Colonic mucosa (tissue), 4 donors: ENCODE measurements at regions not wholly inside any gene's neighbourhood (a gene's known extent, or its start where the extent isn't known, plus 50 kb on each side); places are given as distances from the start of the nearest gene placed in this dataset.
"Not testable (repeated sequence)": the region's sequence is repeated elsewhere in the genome, so short reads cannot be mapped to it uniquely, and the experiment has no call there.

Experiments used
- DNase-seq: peaks from one replicate; pipeline ENCODE4 v3.0.0-alpha.2; 2020
- H3K27ac ChIP-seq: fragments of 200-600 bp; one replicate; pipeline ENCODE4 v1.8.0; 2021
- H3K27me3 ChIP-seq: fragments of 200-600 bp; one replicate; pipeline ENCODE4 v1.8.0; 2021
- H3K36me3 ChIP-seq: fragments of 200-600 bp; one replicate; pipeline ENCODE4 v1.8.0; 2021
- H3K4me1 ChIP-seq: fragments of 200-600 bp; one replicate; pipeline ENCODE4 v1.8.0; 2021; ENCODE audit warnings: mild to moderate bottlenecking
- H3K4me3 ChIP-seq: fragments of 200-600 bp; one replicate; pipeline ENCODE4 v1.8.0; 2021
- H3K9ac ChIP-seq, 2 donors: one replicate each; pipeline ENCODE4 v1.7.0; 2013; ENCODE audit warnings: control low read depth in 2 of 2, low read depth in 2 of 2, low read length in 2 of 2
- H3K9me3 ChIP-seq: fragments of 200-600 bp; one replicate; pipeline ENCODE4 v1.8.0; 2021
- intact Hi-C: fragments of 100-400 bp; cut with DNase I; formaldehyde crosslinking; loops from one replicate; pipeline ENCODE4 v1.14.1; 2022
- TF ChIP-seq, protein P1 (sequence below): fragments of 200-600 bp; IDR thresholded peaks from one replicate; pipeline ENCODE4 v1.8.0; 2022; ENCODE audit warnings: antibody characterized with exemption, mild to moderate bottlenecking
- donor health status: healthy.
- donor health status: DM: no; HTN: no; CAD: no.
- donor health status: DM: no; HTN: no; CAD: no.

DNA sequence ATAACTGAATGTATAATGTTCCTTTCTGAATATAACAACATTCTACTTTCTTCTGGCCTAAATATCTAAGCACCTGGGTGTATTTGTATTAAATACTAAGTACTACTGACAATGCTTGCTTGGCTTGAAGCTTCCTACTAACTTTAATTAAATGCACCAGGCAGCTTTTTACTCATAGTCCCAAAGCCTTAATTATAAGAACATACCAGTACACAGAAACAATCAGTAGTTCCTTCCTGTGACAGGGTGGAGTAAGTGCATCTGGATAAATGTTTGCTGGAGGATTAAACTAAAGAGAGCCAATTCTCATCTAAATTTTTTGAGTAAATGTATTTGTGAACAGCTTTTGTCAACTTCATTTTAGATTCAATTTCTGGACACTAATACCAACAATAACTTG is 558.6 kb upstream of the SEMA6A start:
- H3K9me3 ChIP-seq = no peaks in the 10 kb centered on the region
- no peak overlapping the region for H3K4me3 ChIP-seq
- DNase-seq = no peak
- H3K4me1 ChIP-seq = no peaks in the 10 kb centered on the region
- intact Hi-C loops = no loop called here
- H3K36me3 ChIP-seq = no peaks in the 10 kb centered on the region
- TF ChIP-seq, protein P1, sequence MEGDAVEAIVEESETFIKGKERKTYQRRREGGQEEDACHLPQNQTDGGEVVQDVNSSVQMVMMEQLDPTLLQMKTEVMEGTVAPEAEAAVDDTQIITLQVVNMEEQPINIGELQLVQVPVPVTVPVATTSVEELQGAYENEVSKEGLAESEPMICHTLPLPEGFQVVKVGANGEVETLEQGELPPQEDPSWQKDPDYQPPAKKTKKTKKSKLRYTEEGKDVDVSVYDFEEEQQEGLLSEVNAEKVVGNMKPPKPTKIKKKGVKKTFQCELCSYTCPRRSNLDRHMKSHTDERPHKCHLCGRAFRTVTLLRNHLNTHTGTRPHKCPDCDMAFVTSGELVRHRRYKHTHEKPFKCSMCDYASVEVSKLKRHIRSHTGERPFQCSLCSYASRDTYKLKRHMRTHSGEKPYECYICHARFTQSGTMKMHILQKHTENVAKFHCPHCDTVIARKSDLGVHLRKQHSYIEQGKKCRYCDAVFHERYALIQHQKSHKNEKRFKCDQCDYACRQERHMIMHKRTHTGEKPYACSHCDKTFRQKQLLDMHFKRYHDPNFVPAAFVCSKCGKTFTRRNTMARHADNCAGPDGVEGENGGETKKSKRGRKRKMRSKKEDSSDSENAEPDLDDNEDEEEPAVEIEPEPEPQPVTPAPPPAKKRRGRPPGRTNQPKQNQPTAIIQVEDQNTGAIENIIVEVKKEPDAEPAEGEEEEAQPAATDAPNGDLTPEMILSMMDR = no peak
- no peak overlapping the region for H3K27ac ChIP-seq
- no peaks in the 10 kb centered on the region for H3K27me3 ChIP-seq
- H3K9ac ChIP-seq = no peak overlapping the region

DNA sequence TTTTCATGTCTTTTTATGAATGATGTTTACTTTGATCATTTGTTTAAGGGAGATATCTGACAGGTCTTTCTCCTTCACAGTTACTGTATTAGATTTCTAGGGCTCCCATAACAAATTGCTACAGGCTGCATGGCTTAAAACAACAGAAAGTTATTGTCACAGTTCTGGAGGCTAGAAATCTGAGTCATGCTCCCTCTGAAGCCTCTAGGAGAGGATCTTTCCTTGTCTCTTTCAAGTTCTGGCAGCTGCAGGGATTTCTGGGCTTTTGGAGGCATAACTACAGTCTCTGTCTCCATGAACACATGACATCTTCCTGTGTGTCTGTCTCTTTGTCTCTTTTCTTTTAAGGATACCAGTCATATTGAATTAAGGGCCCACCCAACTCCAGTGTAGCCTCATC is 557.3 kb upstream of the SEMA6A start:
- TF ChIP-seq, protein P1 = no peak
- no peaks in the 10 kb centered on the region for H3K27me3 ChIP-seq
- intact Hi-C loops = no loop called here
- no peaks in the 10 kb centered on the region for H3K4me1 ChIP-seq
- no peak overlapping the region for H3K4me3 ChIP-seq
- H3K9me3 ChIP-seq = no peaks in the 10 kb centered on the region
- no peak overlapping the region for H3K27ac ChIP-seq
- no peaks in the 10 kb centered on the region for H3K36me3 ChIP-seq
- no peak overlapping the region for H3K9ac ChIP-seq
- DNase-seq = no peak

DNA sequence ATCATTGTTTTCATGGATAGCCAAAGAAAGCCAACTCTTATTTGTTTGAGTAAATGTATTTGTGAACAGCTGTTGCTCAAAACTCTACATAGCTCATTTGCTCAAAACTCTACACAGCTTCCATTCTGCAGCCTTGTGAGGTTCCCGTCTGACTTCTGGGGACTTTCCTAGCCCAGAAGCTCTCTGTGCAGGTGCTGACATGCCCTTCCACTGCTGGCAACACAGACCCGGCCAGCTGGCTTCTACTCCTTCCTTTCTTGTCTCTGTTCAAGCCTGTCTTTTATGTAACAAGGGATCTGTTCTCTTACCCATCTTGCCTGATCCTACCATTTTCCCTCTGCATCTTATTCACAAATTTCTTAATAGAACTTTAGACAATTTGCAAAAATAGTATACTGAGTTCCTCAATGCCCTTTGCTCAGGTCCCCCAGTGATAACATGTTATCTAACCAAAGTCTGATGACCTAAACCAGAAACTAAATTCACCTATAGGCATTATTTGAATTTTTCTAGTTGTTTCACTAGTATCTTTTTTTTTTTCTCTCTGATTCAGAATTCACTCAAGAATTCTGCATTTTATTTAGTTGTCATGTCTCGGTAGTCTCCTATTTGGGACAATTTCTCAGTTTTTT is 556.5 kb upstream of the SEMA6A start:
- Histone ChIP-seq H3K36me3 (no peaks in the 10 kb centered on the region), H3K27me3 (no peaks in the 10 kb centered on the region), H3K4me1 (no peaks in the 10 kb centered on the region), H3K9me3 (no peaks in the 10 kb centered on the region), H3K9ac (no peak overlapping the region), H3K27ac (no peak overlapping the region), H3K4me3 (no peak overlapping the region)
- intact Hi-C loops = no loop called here
- TF ChIP-seq, protein P1 = no peak
- DNase-seq = no peak

DNA sequence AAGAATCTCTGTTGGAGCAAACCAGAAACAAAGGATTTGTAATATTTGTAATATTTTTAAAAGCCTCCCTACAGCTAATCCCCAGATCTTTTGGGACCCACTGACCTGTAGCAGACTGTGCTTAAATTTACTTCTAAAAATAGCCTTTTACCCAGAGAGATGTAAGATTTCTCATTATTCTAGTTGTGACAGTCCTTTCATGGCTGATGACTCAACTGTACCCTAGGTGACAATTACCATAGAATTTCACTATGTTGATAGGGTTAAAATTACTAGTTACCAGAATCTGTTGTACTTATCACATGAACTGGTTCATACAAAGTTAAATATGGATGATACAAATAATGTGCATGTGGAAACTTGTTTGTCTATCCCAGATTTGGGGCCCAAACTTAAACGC is 543.9 kb upstream of the SEMA6A start:
- intact Hi-C loops = no loop called here
- no peak for DNase-seq
- TF ChIP-seq, protein P1 = no peak

DNA sequence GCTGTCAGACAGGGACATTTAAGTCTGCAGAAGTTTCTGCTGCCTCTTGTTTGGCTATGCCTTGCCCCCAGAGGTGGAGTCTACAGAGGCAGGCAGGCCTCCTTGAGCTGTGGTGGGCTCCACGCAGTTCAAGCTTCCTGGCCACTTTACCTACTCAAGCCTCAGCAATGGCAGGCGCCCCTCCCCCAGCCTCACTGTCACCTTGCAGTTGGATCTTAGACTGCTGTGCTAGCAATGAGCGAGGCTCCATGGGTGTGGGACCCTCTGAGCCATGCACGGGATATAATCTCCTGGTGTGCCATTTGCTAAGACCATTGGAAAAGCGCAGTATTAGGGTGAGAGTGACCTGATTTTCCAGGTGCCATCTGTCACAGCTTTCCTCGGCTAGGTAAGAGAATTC is 542.7 kb upstream of the SEMA6A start:
- H3K27me3 ChIP-seq, H3K27ac ChIP-seq, H3K4me3 ChIP-seq, H3K4me1 ChIP-seq, H3K36me3 ChIP-seq, H3K9ac ChIP-seq, intact Hi-C loops, DNase-seq, H3K9me3 ChIP-seq: not testable (repeated sequence)

More for the DNA sequence above, 543.9 kb upstream of the SEMA6A start:
- no peak overlapping the region for H3K9ac ChIP-seq
- H3K27me3 ChIP-seq = no peaks in the 10 kb centered on the region
- no peak overlapping the region for H3K4me3 ChIP-seq
- H3K4me1 ChIP-seq = no peaks in the 10 kb centered on the region
- H3K27ac ChIP-seq = no peak overlapping the region
- H3K9me3 ChIP-seq = no peaks in the 10 kb centered on the region
- H3K36me3 ChIP-seq = no peaks in the 10 kb centered on the region

DNA sequence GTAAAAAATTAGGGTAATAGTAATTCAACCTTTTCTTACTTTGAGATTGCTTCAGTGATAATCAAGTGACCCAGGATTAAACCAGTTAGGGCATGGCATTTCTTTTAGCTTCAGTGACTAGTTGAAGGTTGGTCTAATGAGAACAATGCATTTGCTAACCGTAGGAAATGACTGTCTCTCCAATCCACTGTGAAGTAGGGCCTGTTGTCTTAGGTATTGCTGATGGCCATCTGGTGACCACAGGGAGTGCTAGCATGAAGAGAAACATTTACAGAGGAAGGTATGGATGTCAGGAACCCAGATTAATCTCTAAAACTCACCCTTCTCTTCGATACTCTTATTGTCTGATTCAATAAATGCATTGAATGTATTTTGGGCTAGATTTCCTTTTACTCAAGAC is 535.9 kb upstream of the SEMA6A start:
- Histone ChIP-seq H3K4me1 (no peaks in the 10 kb centered on the region), H3K27me3 (no peaks in the 10 kb centered on the region), H3K36me3 (no peaks in the 10 kb centered on the region), H3K9me3 (no peaks in the 10 kb centered on the region), H3K9ac (no peak overlapping the region), H3K4me3 (no peak overlapping the region), H3K27ac (no peak overlapping the region)
- DNase-seq = no peak
- intact Hi-C loops = no loop called here
- TF ChIP-seq, protein P1 = no peak
